PC-9 (cell line): ENCODE measurements at regions not wholly inside any gene's neighbourhood (a gene's known extent, or its start where the extent isn't known, plus 50 kb on each side); places are given as distances from the start of the nearest gene placed in this dataset.

Experiments
- BruUV-seq: library from RNA; stranded (reverse); fragments of 400-500 nt; replicated peaks from 2 replicates; lab custom pipeline; 2021; lab: Mats Ljungman, UMichigan
- CTCF ChIA-PET: fragments of 300-600 bp; sonication (Branson Sonifier 250); formaldehyde crosslinking; loops from one replicate; lab custom pipeline; 2022; ENCODE audit warnings: antibody characterized with exemption; lab: Charles Lee
- POLR2A ChIA-PET: fragments of 300-600 bp; sonication (Branson Sonifier 250); formaldehyde crosslinking; loops from one replicate; lab custom pipeline; 2022; ENCODE audit warnings: antibody characterized with exemption; ENCODE audit not compliant: unreplicated experiment; lab: Charles Lee
- DNase-seq, 2 experiments: peaks; one replicate each; pipeline versions ENCODE4 v3.0.0 to v3.0.0-alpha.2; 2015 to 2022; ENCODE audit warnings: mixed read lengths in 1 of 2
- H2AFZ ChIP-seq: fragments of 200-600 bp; sonication (generic); 2 replicates; pipeline ENCODE4 v1.8.1; 2017; ENCODE audit warnings: antibody characterized with exemption
- H3F3A ChIP-seq: fragments of 200-600 bp; sonication (generic); 2 replicates; pipeline ENCODE4 v1.8.1; 2017; ENCODE audit warnings: antibody characterized with exemption, mild to moderate bottlenecking, low read depth; ENCODE audit not compliant: insufficient read depth
- H3K27ac ChIP-seq: fragments of 200-600 bp; sonication (generic); 2 replicates; pipeline ENCODE4 v1.6.1; 2016; ENCODE audit warnings: mixed run types
- H3K27me3 ChIP-seq: fragments of 200-600 bp; sonication (generic); 2 replicates; pipeline ENCODE4 v1.6.1; 2016; ENCODE audit warnings: low read depth, mixed run types; ENCODE audit not compliant: insufficient read depth
- H3K36me3 ChIP-seq: fragments of 200-600 bp; sonication (generic); 2 replicates; pipeline ENCODE4 v1.6.1; 2016; ENCODE audit warnings: low read depth, mixed run types
- H3K4me1 ChIP-seq: fragments of 200-600 bp; sonication (generic); replicated peaks from 2 replicates; pipeline ENCODE4 v1.6.1; 2016; ENCODE audit warnings: mixed run types; ENCODE audit not compliant: insufficient read depth
- H3K4me2 ChIP-seq: fragments of 200-600 bp; sonication (generic); 2 replicates; pipeline ENCODE4 v1.6.1; 2017; ENCODE audit warnings: mixed run types
- H3K4me3 ChIP-seq: fragments of 200-600 bp; sonication (generic); 2 replicates; pipeline ENCODE4 v1.6.1; 2016; ENCODE audit warnings: mixed run types
- H3K79me2 ChIP-seq: fragments of 200-600 bp; sonication (generic); 2 replicates; pipeline ENCODE4 v1.6.1; 2017; ENCODE audit warnings: low read depth, mixed run types
- H3K9me2 ChIP-seq: fragments of 200-600 bp; sonication (generic); 2 replicates; pipeline ENCODE4 v1.8.1; 2017; ENCODE audit warnings: mild to moderate bottlenecking; ENCODE audit not compliant: insufficient read depth
- H3K9me3 ChIP-seq: fragments of 200-600 bp; sonication (generic); 2 replicates; pipeline ENCODE4 v1.8.1; 2016; ENCODE audit warnings: low read depth; ENCODE audit not compliant: insufficient read depth
- H4K20me1 ChIP-seq: fragments of 200-600 bp; sonication (generic); 2 replicates; pipeline ENCODE4 v1.8.1; 2017; ENCODE audit not compliant: insufficient read depth
- EZH2 ChIP-seq: fragments of 200-600 bp; sonication (generic); IDR thresholded peaks from 2 replicates; pipeline ENCODE4 v1.8.0; 2017; ENCODE audit warnings: antibody characterized with exemption, low read depth
- intact Hi-C: fragments of 100-400 bp; cut with micrococcal nuclease; formaldehyde crosslinking; loops from one replicate; pipeline ENCODE4 v1.10.0; 2022; ENCODE audit not compliant: unreplicated experiment
- TF ChIP-seq, protein P1 (sequence below): fragments of 200-600 bp; sonication (generic); conservative IDR thresholded peaks from 2 replicates; pipeline ENCODE4 v1.6.1; 2017; ENCODE audit warnings: mixed run types, antibody characterized with exemption, mild to moderate bottlenecking, moderate library complexity

- TF ChIP-seq, protein P1, sequence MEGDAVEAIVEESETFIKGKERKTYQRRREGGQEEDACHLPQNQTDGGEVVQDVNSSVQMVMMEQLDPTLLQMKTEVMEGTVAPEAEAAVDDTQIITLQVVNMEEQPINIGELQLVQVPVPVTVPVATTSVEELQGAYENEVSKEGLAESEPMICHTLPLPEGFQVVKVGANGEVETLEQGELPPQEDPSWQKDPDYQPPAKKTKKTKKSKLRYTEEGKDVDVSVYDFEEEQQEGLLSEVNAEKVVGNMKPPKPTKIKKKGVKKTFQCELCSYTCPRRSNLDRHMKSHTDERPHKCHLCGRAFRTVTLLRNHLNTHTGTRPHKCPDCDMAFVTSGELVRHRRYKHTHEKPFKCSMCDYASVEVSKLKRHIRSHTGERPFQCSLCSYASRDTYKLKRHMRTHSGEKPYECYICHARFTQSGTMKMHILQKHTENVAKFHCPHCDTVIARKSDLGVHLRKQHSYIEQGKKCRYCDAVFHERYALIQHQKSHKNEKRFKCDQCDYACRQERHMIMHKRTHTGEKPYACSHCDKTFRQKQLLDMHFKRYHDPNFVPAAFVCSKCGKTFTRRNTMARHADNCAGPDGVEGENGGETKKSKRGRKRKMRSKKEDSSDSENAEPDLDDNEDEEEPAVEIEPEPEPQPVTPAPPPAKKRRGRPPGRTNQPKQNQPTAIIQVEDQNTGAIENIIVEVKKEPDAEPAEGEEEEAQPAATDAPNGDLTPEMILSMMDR = no peak
- TF ChIP-seq EZH2 = no peak
- Histone ChIP-seq H3K27me3 (no peaks in the 10 kb centered on the region), H3K9me3 (no peaks in the 10 kb centered on the region), H3K9me2 (no peaks in the 10 kb centered on the region), H3K36me3 (no peaks in the 10 kb centered on the region), H3K4me2 (no peak overlapping the region), H4K20me1 (no peaks in the 10 kb centered on the region), H3K79me2 (no peaks in the 10 kb centered on the region), H3K27ac (no peak overlapping the region), H3K4me3 (no peak overlapping the region), H3F3A (no peaks in the 10 kb centered on the region), H3K4me1 (no peaks in the 10 kb centered on the region), H2AFZ (no peak overlapping the region)
- no peak for DNase-seq
- CTCF ChIA-PET = no interaction called here
- intact Hi-C loops = no loop called here
- BruUV-seq = no TSS peak
- POLR2A ChIA-PET = no interaction called here
Measured at GRCh38 chr2:211281430-211282073, 725.2 kb downstream of the CPS1 start.

DNA sequence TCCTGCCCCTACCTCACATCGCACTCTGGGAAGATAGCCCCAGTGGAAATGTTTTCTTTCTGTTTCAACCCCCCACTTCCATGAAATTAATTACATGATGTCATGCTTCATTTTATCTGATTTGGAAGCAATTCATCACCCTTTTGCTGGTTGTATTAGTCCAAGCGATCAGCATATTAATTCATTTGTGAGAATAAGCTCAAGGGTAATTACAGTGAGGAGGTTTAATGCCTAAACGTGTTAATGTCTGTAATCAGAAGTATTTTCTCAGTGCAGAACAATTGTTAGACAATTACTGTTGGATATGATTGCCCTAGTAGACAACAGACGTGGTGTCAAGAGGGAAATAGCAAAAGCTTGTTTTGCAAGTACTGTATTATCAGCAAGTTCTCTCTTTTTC lies 746.3 kb downstream of the CPS1 start:
- no peak overlapping the region for H2AFZ ChIP-seq
- H3K9me2 ChIP-seq = no peaks in the 10 kb centered on the region
- ChIA-PET CTCF (no interaction called here), POLR2A (no interaction called here)
- no peaks in the 10 kb centered on the region for H4K20me1 ChIP-seq
- H3K4me2 ChIP-seq = no peak overlapping the region
- no peaks in the 10 kb centered on the region for H3K79me2 ChIP-seq
- no peaks in the 10 kb centered on the region for H3F3A ChIP-seq
- BruUV-seq = no TSS peak
- H3K4me3 ChIP-seq = no peak overlapping the region
- DNase-seq = no peak
- no peaks in the 10 kb centered on the region for H3K9me3 ChIP-seq
- H3K4me1 ChIP-seq = no peaks in the 10 kb centered on the region
- no peaks in the 10 kb centered on the region for H3K36me3 ChIP-seq
- no peak overlapping the region for H3K27ac ChIP-seq
- H3K27me3 ChIP-seq = no peaks in the 10 kb centered on the region
- TF ChIP-seq, protein P1 = no peak
- no peak for TF ChIP-seq EZH2
- intact Hi-C loops = no loop called here

DNA sequence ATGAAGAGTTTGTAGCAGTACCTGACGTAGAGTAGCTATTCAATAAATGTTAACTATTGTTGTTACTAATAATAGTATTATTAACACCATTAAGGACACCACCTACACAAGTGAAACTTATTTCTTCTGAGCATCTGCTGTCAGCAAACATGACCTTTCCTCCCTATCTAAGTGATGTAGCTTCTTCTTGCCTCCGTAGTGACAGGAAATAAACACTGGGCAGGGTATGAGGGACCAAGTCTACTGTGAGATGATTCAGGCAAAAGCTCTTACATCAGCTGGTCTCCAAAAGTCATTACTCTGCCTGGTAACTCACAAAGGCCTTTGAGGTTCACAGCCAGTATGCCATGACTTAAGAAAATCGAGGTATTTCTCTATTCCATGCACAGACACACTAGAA lies 750.5 kb downstream of the CPS1 start:
- no peaks in the 10 kb centered on the region for H3K36me3 ChIP-seq
- no peak overlapping the region for H2AFZ ChIP-seq
- BruUV-seq = no TSS peak
- no peaks in the 10 kb centered on the region for H3K27me3 ChIP-seq
- H3K4me1 ChIP-seq = no peaks in the 10 kb centered on the region
- no peak for DNase-seq
- no peak overlapping the region for H3K27ac ChIP-seq
- H3K9me2 ChIP-seq = no peaks in the 10 kb centered on the region
- no peaks in the 10 kb centered on the region for H3F3A ChIP-seq
- H4K20me1 ChIP-seq = no peaks in the 10 kb centered on the region
- CTCF ChIA-PET = no interaction called here
- no peak overlapping the region for H3K4me2 ChIP-seq
- intact Hi-C loops = no loop called here
- TF ChIP-seq EZH2 = no peak
- TF ChIP-seq, protein P1 = no peak
- no peak overlapping the region for H3K4me3 ChIP-seq
- no peaks in the 10 kb centered on the region for H3K79me2 ChIP-seq
- POLR2A ChIA-PET = no interaction called here
- H3K9me3 ChIP-seq = no peaks in the 10 kb centered on the region
